SK-N-MC (cell line): ENCODE measurements at regions not wholly inside any gene's neighbourhood (a gene's known extent, or its start where the extent isn't known, plus 50 kb on each side); places are given as distances from the start of the nearest gene placed in this dataset.

Source experiments
- DNase-seq: peaks from one replicate; pipeline ENCODE4 v3.0.0-alpha.2; 2011; ENCODE audit warnings: low read depth, low spot score
- H3K27ac ChIP-seq: fragments of 200-600 bp; sonication (generic); 2 replicates; pipeline ENCODE4 v1.5.1; 2016; ENCODE audit warnings: mixed run types
- H3K36me3 ChIP-seq: fragments of 200-600 bp; sonication (generic); 2 replicates; pipeline ENCODE4 v1.6.1; 2017; ENCODE audit warnings: antibody characterized with exemption, low read length, mixed read lengths; ENCODE audit not compliant: insufficient read depth
- H3K4me3 ChIP-seq: fragments of 200-600 bp; sonication (generic); 2 replicates; pipeline ENCODE4 v1.5.1; 2016
- H3K9ac ChIP-seq: fragments of 200-600 bp; sonication (generic); 2 replicates; pipeline ENCODE4 v1.8.0; 2017; ENCODE audit warnings: mixed run types, mixed read lengths; ENCODE audit not compliant: insufficient read length
- H3K9me3 ChIP-seq: fragments of 200-600 bp; sonication (generic); 2 replicates; pipeline ENCODE4 v1.6.1; 2017; ENCODE audit warnings: low read depth, mild to moderate bottlenecking, antibody characterized with exemption, low read length, moderate library complexity, mixed read lengths
- EZH2 ChIP-seq: fragments of 200-600 bp; sonication (generic); IDR thresholded peaks from one replicate; pipeline ENCODE4 v1.6.1; 2017; ENCODE audit warnings: antibody characterized with exemption
- FOXP2 ChIP-seq: optimal IDR thresholded peaks from 2 replicates; pipeline ENCODE3; 2011; ENCODE audit warnings: mild to moderate bottlenecking, moderate library complexity; ENCODE audit not compliant: insufficient read depth; ENCODE audit errors: extremely low read length, control extremely low read depth
- POLR2AphosphoS5 ChIP-seq: IDR thresholded peaks from 2 replicates; pipeline ENCODE4 v1.6.1; 2012; ENCODE audit warnings: mild to moderate bottlenecking, low read depth, low read length, borderline replicate concordance

DNA sequence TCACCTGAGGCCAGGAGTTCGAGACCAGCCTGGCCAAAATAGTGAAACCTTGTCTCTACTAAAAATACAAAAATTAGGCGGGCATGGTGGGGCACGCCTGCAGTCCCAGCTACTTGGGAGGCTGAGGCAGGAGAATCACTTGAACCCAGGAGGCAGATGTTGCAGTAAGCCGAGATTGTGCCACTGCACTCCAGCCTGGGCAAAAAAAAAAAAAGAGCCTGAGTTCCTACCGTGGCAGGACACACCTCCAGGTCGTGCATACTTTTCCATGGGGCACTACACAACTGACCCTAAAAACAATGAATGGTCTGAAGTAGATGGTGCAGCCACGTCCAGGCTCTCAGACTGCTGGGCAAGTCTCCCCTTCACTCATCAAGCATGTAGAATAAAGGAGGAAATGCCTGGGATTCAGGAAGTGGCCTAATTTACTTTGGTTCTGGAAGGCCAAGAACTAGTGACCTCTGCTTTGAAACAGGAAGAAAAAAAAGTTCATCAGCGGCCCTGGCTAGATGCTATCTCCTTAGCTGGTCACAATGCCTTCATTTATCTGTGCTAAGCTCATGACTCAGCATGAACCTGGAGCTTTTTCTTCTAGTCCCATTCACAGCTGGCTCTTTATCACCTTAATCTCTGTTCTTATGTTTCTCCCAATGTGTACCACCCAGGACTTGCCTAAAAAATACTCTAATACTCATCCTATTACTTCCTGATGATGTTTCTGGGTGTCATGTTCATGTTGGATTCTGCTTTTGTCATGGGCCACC lies 55.8 kb upstream of the OR6J1 start:
- H3K27ac ChIP-seq: no peak overlapping the region
- no peak for DNase-seq
- H3K9ac ChIP-seq: no peak overlapping the region
- no peaks in the 10 kb centered on the region for H3K36me3 ChIP-seq
- H3K4me3 ChIP-seq: no peak overlapping the region
- H3K9me3 ChIP-seq: no peaks in the 10 kb centered on the region
- TF ChIP-seq FOXP2 (no peak), POLR2AphosphoS5 (no peak), EZH2 (no peak)

DNA sequence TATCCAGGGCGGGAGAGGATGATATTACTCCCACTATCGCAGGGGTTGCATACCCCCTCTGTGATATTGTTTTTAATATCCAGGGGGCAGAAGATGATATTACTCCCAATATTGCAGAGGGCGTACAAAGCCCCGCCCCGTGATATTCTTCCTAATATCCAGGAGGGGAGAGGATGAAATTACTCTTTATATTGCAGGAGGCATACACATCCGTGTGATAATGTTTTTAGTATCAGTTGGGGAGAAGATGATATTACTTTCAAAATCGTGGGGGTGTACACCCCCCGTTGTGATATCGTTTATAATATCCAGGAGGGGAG lies 52.9 kb upstream of the OXA1L start:
- peak overlapping the region; percentile 52 for H3K9ac ChIP-seq
- TF ChIP-seq POLR2AphosphoS5 (no peak), EZH2 (no peak), FOXP2 (no peak)
- H3K9me3 ChIP-seq: no peaks in the 10 kb centered on the region
- H3K4me3 ChIP-seq: peak overlapping the region; percentile 85
- no peak overlapping the region for H3K27ac ChIP-seq
- DNase-seq: no peak
- H3K36me3 ChIP-seq: no peaks in the 10 kb centered on the region

DNA sequence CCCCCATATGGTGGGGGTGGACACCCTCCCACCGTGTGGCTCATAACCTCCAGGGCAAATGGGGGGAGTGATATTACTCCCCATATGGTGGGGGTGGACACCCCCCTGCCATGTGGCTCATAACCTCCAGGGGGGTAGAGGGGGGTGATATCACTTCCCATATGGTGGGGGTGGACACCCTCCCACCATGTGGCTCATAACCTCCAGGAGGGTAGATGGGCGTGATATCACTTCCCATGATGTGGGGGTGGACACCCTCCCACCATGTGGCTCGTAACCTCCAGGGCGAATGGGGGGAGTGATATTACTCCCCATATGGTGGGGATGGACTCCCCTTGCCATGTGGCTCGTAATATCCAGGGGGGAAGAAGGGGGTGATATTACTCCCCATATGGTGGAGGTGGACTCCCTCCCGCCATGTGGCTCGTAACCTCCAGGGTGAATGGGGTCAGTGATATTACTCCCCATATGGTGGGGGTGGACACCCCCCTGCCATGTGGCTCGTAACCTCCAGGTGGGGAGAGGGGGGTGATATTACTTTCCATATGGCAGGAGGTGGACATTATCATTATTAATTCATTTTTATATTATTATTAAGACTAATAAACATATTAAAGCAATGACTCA lies 51.2 kb upstream of the OXA1L start:
- TF ChIP-seq FOXP2: no peak
- TF ChIP-seq EZH2: no peak
- TF ChIP-seq POLR2AphosphoS5: no peak
- no peak overlapping the region for H3K27ac ChIP-seq

DNA sequence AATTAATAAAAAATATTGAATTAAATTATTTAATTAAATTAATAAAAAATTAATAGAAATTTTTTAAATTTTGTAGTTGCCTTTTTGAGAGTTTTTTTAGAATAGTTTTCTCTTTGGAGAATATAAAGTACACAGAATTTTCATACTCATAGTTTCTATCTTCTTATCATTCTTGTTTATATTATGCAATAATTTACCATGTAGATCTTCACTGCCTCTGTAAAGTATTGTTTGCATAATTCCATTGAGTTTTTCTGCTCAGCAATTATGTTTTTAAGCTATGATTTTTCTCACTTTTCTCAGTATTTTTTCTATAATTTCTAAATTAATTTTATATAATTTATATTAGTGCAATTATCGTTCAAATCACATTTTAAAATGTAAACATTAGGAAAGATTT lies 50.6 kb upstream of the OXA1L start:
- Histone ChIP-seq H3K9me3 (no peaks in the 10 kb centered on the region), H3K27ac (no peak overlapping the region), H3K9ac (no peak overlapping the region), H3K4me3 (no peak overlapping the region), H3K36me3 (no peaks in the 10 kb centered on the region)
- no peak for TF ChIP-seq EZH2
- no peak for TF ChIP-seq FOXP2
- no peak for TF ChIP-seq POLR2AphosphoS5
- DNase-seq: no peak

More for the DNA sequence above, 51.2 kb upstream of the OXA1L start:
- Histone ChIP-seq H3K36me3 (no peaks in the 10 kb centered on the region), H3K4me3 (no peak overlapping the region), H3K9me3 (no peaks in the 10 kb centered on the region), H3K9ac (no peak overlapping the region)
- DNase-seq: no peak
